KG1 (cell line): ENCODE measurements at regions not wholly inside any gene's neighbourhood (a gene's known extent, or its start where the extent isn't known, plus 50 kb on each side); places are given as distances from the start of the nearest gene placed in this dataset.
"Not testable (repeated sequence)": the region's sequence is repeated elsewhere in the genome, so short reads cannot be mapped to it uniquely, and the experiment has no call there.

ENCODE experiments used
- DNase-seq: peaks from one replicate; lab custom pipeline; 2025; lab: John Stamatoyannopoulos, UW

DNA sequence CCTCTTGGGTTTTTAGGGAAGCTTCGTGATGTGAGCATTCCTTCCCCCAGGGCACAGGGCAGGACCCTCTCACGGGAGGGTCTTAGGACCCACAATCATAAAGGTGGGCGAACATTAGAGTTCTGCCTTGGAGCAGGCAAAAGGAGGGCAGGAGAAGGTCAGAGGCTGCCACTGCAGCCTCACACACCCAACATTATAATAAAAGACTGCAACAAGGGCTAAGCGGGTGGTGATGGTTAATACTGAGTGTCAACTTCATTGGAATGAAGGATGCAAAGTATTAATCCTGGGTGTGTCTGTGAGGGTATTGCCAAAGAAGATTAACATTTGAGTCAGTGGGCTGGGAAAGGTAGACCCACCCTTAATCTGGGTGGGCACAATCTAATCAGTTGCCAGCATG, 206.6 kb upstream of the C2CD4B start:
- DNase-seq: not testable (repeated sequence)

DNA sequence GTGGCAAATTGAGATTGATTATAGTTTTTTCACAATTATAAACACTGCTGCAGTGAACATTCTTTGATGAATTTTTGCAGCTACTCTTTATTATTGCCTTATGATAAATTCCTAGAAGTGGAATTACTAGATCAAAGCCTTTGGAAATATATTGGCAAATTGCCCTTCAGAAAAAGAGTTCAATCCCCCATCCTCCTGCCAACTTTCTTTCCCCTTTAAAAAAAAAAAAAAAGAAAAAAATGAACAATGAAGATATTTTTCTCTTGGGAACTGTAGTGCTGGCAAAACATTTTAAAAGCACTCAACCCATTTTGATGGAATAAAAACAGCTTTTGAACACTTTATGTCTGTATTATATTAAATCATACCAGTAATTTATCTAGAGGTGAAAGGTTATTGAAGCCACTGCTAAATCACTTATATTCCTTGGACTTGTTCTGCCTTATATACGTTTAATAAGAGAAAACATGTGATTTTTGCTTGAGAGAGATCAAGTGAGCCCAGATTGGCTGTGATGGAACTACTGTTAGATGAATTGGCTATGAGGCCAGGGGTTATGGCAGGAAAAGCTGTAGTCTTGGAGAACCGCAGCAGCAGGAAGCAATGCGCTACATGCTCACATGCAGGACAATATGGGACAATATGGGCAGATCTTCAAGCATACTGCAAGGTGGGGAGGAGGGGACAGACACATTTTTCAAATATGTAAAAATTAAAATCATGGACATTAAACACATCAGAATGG, 212.8 kb upstream of the C2CD4B start:
- DNase-seq: no peak

GRCh38 chr15:62378772-62379498, 213.8 kb upstream of the C2CD4B start:
- no peak for DNase-seq

DNA sequence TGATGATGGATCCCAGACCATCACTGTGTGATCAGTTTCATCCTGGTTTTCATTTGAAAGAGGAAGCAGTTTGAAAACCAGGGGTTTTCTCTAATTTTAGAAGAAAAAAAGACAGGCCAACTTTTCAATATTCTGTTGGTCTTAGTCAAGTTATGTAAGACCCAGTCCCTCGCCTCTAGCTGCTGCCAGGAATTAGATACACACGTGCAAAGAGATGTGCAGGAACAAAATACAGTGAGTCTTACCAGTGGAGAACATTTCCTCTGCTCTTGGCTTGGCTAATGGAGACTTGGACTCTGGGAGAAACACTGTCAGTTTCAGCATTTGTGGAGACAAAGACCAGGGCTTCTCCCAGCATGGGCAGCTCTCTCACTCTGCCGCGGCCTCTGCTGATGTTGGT, 214.9 kb upstream of the C2CD4B start:
- no peak for DNase-seq

DNA sequence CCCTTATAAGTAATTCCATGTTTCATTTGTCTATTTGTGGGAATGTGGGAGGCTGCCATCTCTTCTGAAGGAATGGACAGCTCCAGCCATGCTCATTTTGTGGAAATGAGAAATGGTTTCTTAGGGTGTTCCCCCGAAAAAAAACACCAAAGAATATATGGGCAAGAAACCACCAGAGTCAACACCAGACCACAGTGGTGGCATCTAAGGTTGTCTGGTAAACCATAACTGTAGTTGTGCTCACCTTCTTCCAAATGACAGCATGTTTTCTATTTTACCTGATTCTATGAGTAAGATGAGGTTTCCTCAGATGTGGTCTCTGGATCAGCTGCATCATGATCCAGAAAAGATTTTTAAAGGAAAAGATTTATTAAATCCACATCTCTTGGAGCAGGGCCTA, 217.0 kb upstream of the C2CD4B start:
- no peak for DNase-seq

GRCh38 chr15:62389885-62390790, 225.1 kb upstream of the C2CD4B start, which contains the start of gene TLN2:
Gene TLN2 (plus strand): TSS chr15:62390550.
- DNase-seq: peak; percentile 57

- no peak for DNase-seq
Observed at GRCh38 chr15:62390791-62391640, 225.9 kb upstream of the C2CD4B start.

DNA sequence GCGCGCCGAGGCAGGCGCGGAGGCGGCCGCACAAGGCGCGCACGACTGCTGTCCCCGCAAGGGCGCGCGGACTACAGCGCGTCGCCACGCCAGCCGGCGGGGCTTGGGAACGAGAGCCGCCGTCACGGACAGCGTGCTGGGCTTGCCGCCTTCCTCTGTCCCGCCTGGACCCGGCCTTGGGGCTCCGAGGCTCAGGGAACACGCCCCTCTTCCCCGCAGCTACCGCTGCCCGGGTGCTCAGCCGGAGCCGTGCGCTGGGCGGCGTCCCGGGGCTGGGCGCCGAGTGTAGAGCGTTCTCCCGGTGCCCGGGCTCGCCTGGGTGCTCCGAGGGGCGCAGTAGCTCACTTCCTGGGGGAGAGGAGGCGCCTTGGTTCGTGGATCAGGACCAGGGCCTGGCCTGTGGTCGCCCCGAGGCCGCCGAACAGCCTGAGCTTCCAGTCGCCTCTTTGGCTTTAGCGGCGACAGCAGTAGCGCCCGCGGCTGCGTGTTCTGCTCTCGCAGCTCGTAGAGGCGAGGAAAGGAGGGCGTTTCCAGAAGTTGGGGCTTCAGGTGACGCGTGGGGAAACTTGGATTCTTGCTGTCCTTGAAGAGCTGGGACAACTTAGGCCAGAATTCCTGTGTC, 226.7 kb upstream of the C2CD4B start:
- no peak for DNase-seq

DNA sequence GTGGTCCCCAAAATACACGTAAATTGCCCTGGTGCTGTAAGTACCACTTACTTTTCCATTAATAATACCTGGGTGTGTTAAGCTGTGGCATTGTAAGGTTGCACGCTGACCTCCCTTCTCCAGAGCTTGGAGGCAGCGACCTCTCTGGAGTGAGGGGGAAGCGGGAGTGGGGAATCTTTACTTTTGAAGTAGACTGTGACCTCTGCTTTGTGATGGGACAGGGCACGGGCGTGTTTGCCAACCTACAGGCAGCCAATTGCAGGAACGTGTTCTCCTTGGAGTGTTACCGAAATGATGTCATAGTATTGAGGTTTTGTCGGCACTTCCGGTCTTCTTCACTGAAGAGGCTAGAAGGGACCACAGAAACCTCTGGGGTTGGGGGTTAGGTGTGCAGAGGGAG, 227.3 kb upstream of the C2CD4B start:
- DNase-seq: no peak

- no peak for DNase-seq
Observed at GRCh38 chr15:62393196-62393595, 228.1 kb upstream of the C2CD4B start.

DNA sequence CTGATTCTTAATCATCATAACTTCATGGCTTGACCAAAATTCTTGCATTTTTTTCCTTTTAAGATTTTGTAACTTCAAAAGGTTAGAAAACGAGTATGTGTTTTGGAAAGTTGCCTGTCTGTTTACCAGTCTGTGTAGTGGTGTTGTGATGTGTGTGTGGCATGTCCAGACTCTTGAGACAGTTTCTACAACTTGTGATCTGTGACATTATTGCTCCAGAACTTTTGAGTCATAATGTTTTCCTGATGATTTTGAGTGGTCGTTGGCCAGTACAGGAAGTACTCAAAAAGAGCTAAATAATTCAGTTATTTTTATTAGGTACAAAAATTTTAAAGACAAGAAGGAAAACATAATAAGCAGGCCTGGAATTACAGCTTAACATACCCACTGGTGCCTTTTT, 229.0 kb upstream of the C2CD4B start:
- DNase-seq: no peak

DNA sequence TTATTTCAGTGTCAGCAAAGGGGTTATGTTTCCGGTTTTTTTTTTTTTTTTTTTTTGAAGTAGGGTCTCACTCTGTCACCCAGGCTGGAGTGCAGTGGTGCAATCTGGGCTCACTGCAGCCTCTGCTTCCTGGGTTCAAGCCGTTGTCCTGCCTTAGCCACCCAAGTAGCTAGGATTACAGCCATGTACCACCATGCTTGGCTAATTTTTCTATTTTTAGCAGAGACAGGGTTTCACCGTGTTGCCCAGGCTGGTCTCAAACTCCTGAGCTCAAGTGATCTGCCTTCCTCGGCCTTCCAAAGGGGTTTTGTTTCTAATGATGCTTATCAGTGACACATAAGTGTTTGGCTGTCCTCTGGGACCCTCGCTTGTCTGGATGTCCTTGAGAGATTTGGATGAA, 235.7 kb upstream of the C2CD4B start:
- DNase-seq: no peak

- DNase-seq: no peak
Observed at GRCh38 chr15:62402687-62403086, 237.6 kb upstream of the C2CD4B start.

DNA sequence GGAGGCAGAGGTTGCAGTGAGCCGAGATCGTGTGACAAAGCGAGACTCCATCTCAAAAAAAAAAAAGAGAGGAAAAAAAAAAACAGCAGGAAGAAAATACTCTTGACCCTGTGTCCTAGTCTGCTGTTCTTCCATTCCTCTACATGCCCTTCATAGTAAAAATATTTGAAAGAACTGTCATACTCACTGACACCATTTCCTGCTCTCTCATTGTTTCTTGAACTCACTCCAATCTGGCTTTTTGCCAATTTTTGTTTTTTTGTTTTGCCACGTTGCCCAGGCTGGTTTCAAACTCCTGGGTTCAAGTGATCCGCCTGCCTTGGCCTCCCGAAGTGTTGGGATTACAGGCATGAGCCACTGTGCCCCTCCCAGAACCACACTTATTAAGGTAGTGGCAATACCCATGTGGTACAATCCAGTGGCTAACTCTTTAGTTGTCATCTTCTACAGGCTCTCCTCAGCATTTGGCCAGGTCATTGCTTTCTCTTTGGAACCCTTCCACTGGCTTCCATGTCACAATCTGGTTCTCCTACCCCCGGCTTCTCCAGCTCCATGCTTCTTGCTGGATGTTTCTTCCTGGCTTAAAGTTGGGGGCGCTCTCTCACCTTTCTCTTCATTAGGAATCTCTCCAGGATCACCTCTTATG, 238.2 kb upstream of the C2CD4B start:
- no peak for DNase-seq

GRCh38 chr15:62404194-62404985, 239.3 kb upstream of the C2CD4B start:
- no peak for DNase-seq

DNA sequence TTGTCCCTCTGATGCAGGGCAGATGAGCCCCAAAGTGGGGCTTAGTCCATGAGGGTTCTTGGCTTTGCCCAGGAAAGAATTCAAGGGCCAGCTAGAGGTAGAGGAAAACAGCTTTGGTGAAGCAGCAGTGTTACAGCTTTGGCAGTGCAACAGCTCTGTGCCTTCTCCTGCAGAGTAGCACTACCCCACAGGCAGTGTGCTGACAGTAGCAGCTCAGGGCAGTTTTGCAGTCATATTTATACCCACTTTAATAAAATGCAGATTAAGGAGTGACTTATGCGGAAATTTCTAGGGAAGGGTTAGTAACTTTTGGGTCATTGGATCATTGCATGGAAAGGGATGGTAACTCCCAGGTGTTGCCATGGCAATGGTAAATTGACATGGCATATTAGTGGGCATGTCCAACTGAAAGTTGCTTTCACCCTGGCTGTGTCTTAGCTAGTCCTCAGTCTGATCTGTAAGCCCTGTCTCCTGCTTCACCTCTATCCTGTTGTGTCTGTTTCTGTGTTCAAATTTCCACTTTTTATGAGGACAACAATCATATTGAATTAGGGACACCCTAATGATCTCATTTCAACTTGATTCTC, 241.3 kb upstream of the C2CD4B start:
- no peak for DNase-seq

DNA sequence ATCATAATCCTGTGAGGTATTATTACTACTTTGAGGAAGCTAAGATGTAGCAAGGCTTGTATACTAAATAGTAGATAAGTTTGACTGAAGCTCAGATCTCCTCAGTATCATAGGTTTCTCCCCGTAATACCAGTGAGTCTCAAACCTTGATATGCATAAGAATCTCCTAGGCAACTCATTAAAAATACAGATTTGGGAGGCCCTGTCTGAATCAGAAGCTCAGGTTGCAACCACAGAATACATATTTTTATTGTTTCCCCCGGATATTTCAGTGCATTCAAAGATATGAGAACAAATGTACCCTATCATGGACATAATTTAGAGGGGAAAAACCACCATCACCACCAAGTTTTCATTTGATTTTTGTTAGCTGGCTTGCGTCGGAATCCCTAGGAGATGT, 242.1 kb upstream of the C2CD4B start:
- no peak for DNase-seq

DNA sequence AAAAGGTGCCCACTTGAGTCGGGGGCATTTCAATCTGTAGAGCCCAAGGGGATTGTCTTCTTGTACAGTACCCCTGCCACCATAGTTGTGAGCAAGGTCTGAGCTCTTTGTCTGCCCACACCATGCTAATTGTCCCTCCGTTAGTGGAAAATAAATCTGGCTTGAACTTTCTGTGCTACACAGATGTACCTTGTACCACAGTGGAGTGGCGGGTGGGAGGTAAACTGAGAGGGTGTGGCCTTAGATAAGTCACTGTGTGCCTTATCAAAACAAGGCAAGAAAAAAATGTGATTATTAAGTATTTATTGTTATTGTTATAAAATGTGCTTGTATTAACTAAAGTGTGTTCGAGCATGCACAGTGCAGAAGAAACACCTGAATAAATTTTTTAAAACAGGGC, 242.9 kb upstream of the C2CD4B start:
- DNase-seq: no peak

GRCh38 chr15:62409466-62409865, 244.4 kb upstream of the C2CD4B start:
- no peak for DNase-seq
